Endothelial cell of umbilical vein (primary cell): ENCODE measurements at regions not wholly inside any gene's neighbourhood (a gene's known extent, or its start where the extent isn't known, plus 50 kb on each side); places are given as distances from the start of the nearest gene placed in this dataset.

Experiments used
- BruUV-seq: library from RNA; stranded (reverse); fragments of 400-500 nt; replicated peaks from 2 replicates; lab custom pipeline; 2021; lab: Mats Ljungman, UMichigan
- CTCF ChIA-PET: fragments of 300-600, 350-600 bp; sonication (Branson Sonifier 250); formaldehyde crosslinking; loops from one replicate; lab custom pipeline; 2021; ENCODE audit warnings: antibody characterized with exemption, inconsistent platforms; lab: Charles Lee
- POLR2A ChIA-PET: fragments of 300-600, 350-600 bp; sonication (Branson Sonifier 250); formaldehyde crosslinking; loops from one replicate; lab custom pipeline; 2021; ENCODE audit warnings: antibody characterized with exemption, inconsistent platforms; lab: Charles Lee
- DNase-seq: peaks from one replicate; pipeline ENCODE4 v3.0.0-alpha.2; 2011; ENCODE audit warnings: low read depth, low spot score
- FAIRE-seq: peaks from 2 replicates; lab custom pipeline; 2011; peaks lifted over from hg19 to GRCh38; lab: Jason Lieb, UNC
- H2AFZ ChIP-seq: 2 replicates; pipeline ENCODE4 v1.6.0; 2012; ENCODE audit warnings: low read depth, low read length, control low read depth, inconsistent platforms
- H3K27ac ChIP-seq: 2 replicates; pipeline ENCODE4 v1.5.1; 2011; ENCODE audit warnings: low read depth, mild to moderate bottlenecking, control low read depth, low read length, moderate library complexity; ENCODE audit not compliant: insufficient read depth
- H3K27me3 ChIP-seq, 2 experiments: 2 replicates each; pipeline versions ENCODE4 v1.6.0 to v1.6.1; 2011; ENCODE audit warnings: low read length in 2 of 2, mixed read lengths in 1 of 2; ENCODE audit not compliant: control insufficient read depth in 2 of 2, insufficient read depth in 2 of 2
- H3K36me3 ChIP-seq, 2 experiments: 2 replicates in 1 of 2; 3 replicates in 1 of 2; pipeline ENCODE4 v1.5.1; 2011; ENCODE audit warnings: low read length in 2 of 2, mild to moderate bottlenecking in 1 of 2, moderate library complexity in 1 of 2; ENCODE audit not compliant: control insufficient read depth in 2 of 2, insufficient read depth in 2 of 2; ENCODE audit errors: extremely low read depth in 1 of 2
- H3K4me1 ChIP-seq: 3 replicates; pipeline ENCODE4 v1.5.1; 2011; ENCODE audit warnings: mild to moderate bottlenecking, low read length; ENCODE audit not compliant: control insufficient read depth, insufficient read depth; ENCODE audit errors: extremely low read depth
- H3K4me2 ChIP-seq: 2 replicates; pipeline ENCODE4 v1.6.1; 2011; ENCODE audit warnings: low read length, control low read depth, mixed read lengths; ENCODE audit not compliant: insufficient read depth
- H3K4me3 ChIP-seq, 3 experiments: fragments of 200-600 bp in 1 of 3; sonication (generic), shearing (Covaris generic) in 1 of 3; replicated peaks in 1 of 3; 2 replicates each; pipeline ENCODE4 v1.5.1; 2011 to 2016; ENCODE audit warnings: control low read depth in 3 of 3, low read length in 3 of 3, mild to moderate bottlenecking in 2 of 3, inconsistent platforms in 1 of 3, low read depth in 1 of 3, moderate library complexity in 1 of 3; ENCODE audit not compliant: insufficient read depth in 1 of 3
- H3K79me2 ChIP-seq: 2 replicates; pipeline ENCODE4 v1.6.0; 2012; ENCODE audit warnings: low read length, inconsistent platforms; ENCODE audit not compliant: control insufficient read depth, insufficient read depth
- H3K9ac ChIP-seq: replicated peaks from 2 replicates; pipeline ENCODE3; 2011; ENCODE audit warnings: low read length, control low read depth; ENCODE audit not compliant: insufficient read depth; ENCODE audit errors: extremely low read depth
- H3K9me1 ChIP-seq: replicated peaks from 3 replicates; pipeline ENCODE4 v1.6.0; 2011; ENCODE audit warnings: mild to moderate bottlenecking, low read length; ENCODE audit not compliant: control insufficient read depth, insufficient read depth; ENCODE audit errors: extremely low read depth
- H3K9me3 ChIP-seq: replicated peaks from 2 replicates; pipeline ENCODE4 v1.5.1; 2012; ENCODE audit warnings: low read length, inconsistent platforms; ENCODE audit not compliant: control insufficient read depth, insufficient read depth
- H4K20me1 ChIP-seq: replicated peaks from 2 replicates; pipeline ENCODE3; 2011; ENCODE audit warnings: mild to moderate bottlenecking, low read length; ENCODE audit not compliant: control insufficient read depth, insufficient read depth; ENCODE audit errors: extremely low read depth
- EZH2 ChIP-seq: IDR thresholded peaks from 2 replicates; pipeline ENCODE4 v1.6.1; 2012; ENCODE audit warnings: borderline replicate concordance, low read depth, mild to moderate bottlenecking, moderate library complexity, low read length, inconsistent platforms; ENCODE audit not compliant: severe bottlenecking
- FOS ChIP-seq: IDR thresholded peaks from 2 replicates; pipeline ENCODE4 v1.6.1; 2011; ENCODE audit warnings: mild to moderate bottlenecking, low read length, moderate library complexity, borderline replicate concordance; ENCODE audit not compliant: insufficient read depth
- GATA2 ChIP-seq: IDR thresholded peaks from 2 replicates; pipeline ENCODE4 v1.7.0; 2011; ENCODE audit warnings: low read depth, mild to moderate bottlenecking, moderate library complexity, mixed read lengths, low read length; ENCODE audit not compliant: insufficient read length, insufficient read depth
- JUN ChIP-seq: IDR thresholded peaks from 2 replicates; pipeline ENCODE4 v1.6.1; 2011; ENCODE audit warnings: borderline replicate concordance, low read depth; ENCODE audit not compliant: insufficient read length, insufficient read depth
- MYC ChIP-seq: IDR thresholded peaks from one replicate; pipeline ENCODE4 v1.6.1; 2011; ENCODE audit warnings: mild to moderate bottlenecking, low read depth, low read length
- POLR2A ChIP-seq: IDR thresholded peaks from 2 replicates; pipeline ENCODE4 v1.6.1; 2012; ENCODE audit warnings: low read depth, mild to moderate bottlenecking, control low read depth, low read length
- POLR2AphosphoS5 ChIP-seq: IDR thresholded peaks from 2 replicates; pipeline ENCODE4 v1.6.1; 2012; ENCODE audit warnings: low read depth, mild to moderate bottlenecking, control low read depth, low read length, moderate library complexity; ENCODE audit not compliant: insufficient read depth
- dilution Hi-C: fragments of 300-500 bp; cut with MboI; formaldehyde crosslinking; loops from one replicate; pipeline ENCODE4 v1.15.0; 2019; ENCODE audit warnings: low sequenced_read_pairs; ENCODE audit not compliant: extremely low pct_ligation_motif_present
- intact Hi-C: fragments of 100-400 bp; cut with micrococcal nuclease; formaldehyde crosslinking; loops from one replicate; pipeline ENCODE4 v1.10.0; 2022
- TF ChIP-seq, protein P1 (sequence below), 2 donors: IDR thresholded peaks; 1 replicate in 1 of 2; 2 replicates in 1 of 2; pipeline ENCODE4 v1.5.1; 2011; ENCODE audit warnings: low read length in 2 of 2, mild to moderate bottlenecking in 2 of 2, moderate library complexity in 2 of 2, control low read depth in 1 of 2, inconsistent platforms in 1 of 2, low read depth in 1 of 2; ENCODE audit not compliant: insufficient read depth in 1 of 2; ENCODE audit errors: extremely low read depth in 1 of 2
- TF ChIP-seq, protein P2 (sequence below): IDR thresholded peaks from 2 replicates; pipeline ENCODE4 v1.6.1; 2011; ENCODE audit not compliant: insufficient read depth, insufficient read length

DNA sequence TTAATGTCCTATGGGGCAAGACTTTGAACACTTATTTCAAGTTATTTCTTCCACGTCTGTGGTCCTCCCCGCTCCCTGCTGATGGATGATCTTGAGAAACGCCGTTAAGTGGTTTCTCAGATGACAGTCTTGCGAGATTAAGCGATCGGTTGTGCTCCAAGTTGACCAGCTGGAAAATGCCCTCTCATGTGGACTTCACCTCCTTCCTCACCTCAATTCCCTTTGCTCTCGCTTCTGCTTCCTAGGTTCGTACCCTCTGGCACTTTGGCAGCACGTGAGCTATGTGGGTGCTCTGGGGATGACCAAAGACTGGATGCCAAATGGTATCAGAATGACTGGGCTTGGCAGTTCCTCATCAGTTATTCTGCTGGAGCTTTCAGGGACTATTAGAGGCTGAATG is 480.0 kb downstream of the ZNF536 start:
- dilution Hi-C loops (no loop called here), intact Hi-C loops (no loop called here)
- H3K4me1 ChIP-seq = no peaks in the 10 kb centered on the region
- H2AFZ ChIP-seq = no peak overlapping the region
- TF ChIP-seq MYC (no peak), POLR2AphosphoS5 (no peak), JUN (no peak), EZH2 (no peak), GATA2 (no peak), FOS (no peak), POLR2A (no peak)
- TF ChIP-seq, protein P1, sequence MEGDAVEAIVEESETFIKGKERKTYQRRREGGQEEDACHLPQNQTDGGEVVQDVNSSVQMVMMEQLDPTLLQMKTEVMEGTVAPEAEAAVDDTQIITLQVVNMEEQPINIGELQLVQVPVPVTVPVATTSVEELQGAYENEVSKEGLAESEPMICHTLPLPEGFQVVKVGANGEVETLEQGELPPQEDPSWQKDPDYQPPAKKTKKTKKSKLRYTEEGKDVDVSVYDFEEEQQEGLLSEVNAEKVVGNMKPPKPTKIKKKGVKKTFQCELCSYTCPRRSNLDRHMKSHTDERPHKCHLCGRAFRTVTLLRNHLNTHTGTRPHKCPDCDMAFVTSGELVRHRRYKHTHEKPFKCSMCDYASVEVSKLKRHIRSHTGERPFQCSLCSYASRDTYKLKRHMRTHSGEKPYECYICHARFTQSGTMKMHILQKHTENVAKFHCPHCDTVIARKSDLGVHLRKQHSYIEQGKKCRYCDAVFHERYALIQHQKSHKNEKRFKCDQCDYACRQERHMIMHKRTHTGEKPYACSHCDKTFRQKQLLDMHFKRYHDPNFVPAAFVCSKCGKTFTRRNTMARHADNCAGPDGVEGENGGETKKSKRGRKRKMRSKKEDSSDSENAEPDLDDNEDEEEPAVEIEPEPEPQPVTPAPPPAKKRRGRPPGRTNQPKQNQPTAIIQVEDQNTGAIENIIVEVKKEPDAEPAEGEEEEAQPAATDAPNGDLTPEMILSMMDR (IDR thresholded peaks at IDR 0.05; ENCODE audit: extremely low read depth in 1 of 2, insufficient read depth in 1 of 2, low read depth in 1 of 2, low read length in 2 of 2) = no peak
- TF ChIP-seq, protein P2, sequence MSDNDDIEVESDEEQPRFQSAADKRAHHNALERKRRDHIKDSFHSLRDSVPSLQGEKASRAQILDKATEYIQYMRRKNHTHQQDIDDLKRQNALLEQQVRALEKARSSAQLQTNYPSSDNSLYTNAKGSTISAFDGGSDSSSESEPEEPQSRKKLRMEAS = no peak
- BruUV-seq = no TSS peak
- no peak overlapping the region for H3K4me2 ChIP-seq
- H3K27ac ChIP-seq = no peak overlapping the region
- H3K9me3 ChIP-seq = peaks cover 5% of the 10 kb centered on the region
- no peaks in the 10 kb centered on the region for H3K36me3 ChIP-seq
- DNase-seq = no peak
- H3K4me3 ChIP-seq = no peak overlapping the region
- no peaks in the 10 kb centered on the region for H3K79me2 ChIP-seq
- H3K9me1 ChIP-seq = no peaks in the 10 kb centered on the region
- no peaks in the 10 kb centered on the region for H4K20me1 ChIP-seq
- no peak for FAIRE-seq
- no peaks in the 10 kb centered on the region for H3K27me3 ChIP-seq
- no peak overlapping the region for H3K9ac ChIP-seq
- POLR2A ChIA-PET = no interaction called here
- CTCF ChIA-PET = no interaction called here
